K562 (cell line): ENCODE measurements at regions not wholly inside any gene's neighbourhood (a gene's known extent, or its start where the extent isn't known, plus 50 kb on each side); places are given as distances from the start of the nearest gene placed in this dataset.

ENCODE experiments used
- JUNB ChIP-seq: fragments of 450-650 bp; formaldehyde crosslinking; conservative IDR thresholded peaks from 2 replicates; pipeline ENCODE4 v1.4.0; 2020; ENCODE audit warnings: mild to moderate bottlenecking
- MIER1 ChIP-seq: fragments of 450-650 bp; IDR thresholded peaks from 2 replicates; pipeline ENCODE4 v1.6.1; 2016; ENCODE audit warnings: antibody characterized with exemption, mild to moderate bottlenecking, low read depth
- MYC ChIP-seq, 2 experiments: fragments of 250-450 bp in 1 of 2; sonication (Bioruptor Pico) in 1 of 2; IDR thresholded peaks; 2 replicates each; pipeline versions ENCODE4 v1.5.1 to v1.6.1; 2012 to 2021; ENCODE audit warnings: low read depth in 2 of 2, borderline replicate concordance in 1 of 2, improper control_type of control experiment in 1 of 2, low read length in 1 of 2, mild to moderate bottlenecking in 1 of 2, moderate library complexity in 1 of 2
- POLR2AphosphoS5 ChIP-seq: IDR thresholded peaks from 2 replicates; pipeline ENCODE4 v1.6.1; 2011; ENCODE audit warnings: mild to moderate bottlenecking, low read depth, low read length, moderate library complexity; ENCODE audit not compliant: control insufficient read depth, insufficient read depth
- SMARCB1 ChIP-seq: IDR thresholded peaks from 2 replicates; pipeline ENCODE4 v1.6.1; 2011; ENCODE audit warnings: improper control_type of control experiment, low read depth; ENCODE audit not compliant: insufficient read length
- ZBTB1 ChIP-seq: sonication (generic); formaldehyde crosslinking; IDR thresholded peaks from 2 replicates; pipeline ENCODE4 v1.8.1; 2023; ENCODE audit warnings: missing genetic modification reagents, low read depth, mild to moderate bottlenecking, borderline replicate concordance
- ZC3H11A ChIP-seq: IDR thresholded peaks from 2 replicates; pipeline ENCODE4 v1.6.1; 2012; ENCODE audit warnings: low read depth, low read length, improper control_type of control experiment
- ZNF512 ChIP-seq: IDR thresholded peaks from 2 replicates; pipeline ENCODE4 v1.6.1; 2016; ENCODE audit warnings: missing genetic modification characterization, missing compliant biosample characterization
- ZNF584 ChIP-seq: fragments of 200-800 bp; sonication (Bioruptor generic); IDR thresholded peaks from 2 replicates; pipeline ENCODE4 v1.6.1; 2016; ENCODE audit warnings: low read depth, mild to moderate bottlenecking, missing genetic modification characterization, missing compliant biosample characterization
- TF ChIP-seq, protein P1 (sequence below): fragments of 450-650 bp; IDR thresholded peaks from 2 replicates; pipeline ENCODE4 v1.6.1; 2017; ENCODE audit warnings: antibody characterized with exemption
- TF ChIP-seq, protein P2 (sequence below): fragments of 200-600 bp; sonication (generic); IDR thresholded peaks from one replicate; pipeline ENCODE4 v1.6.1; 2012; ENCODE audit warnings: mild to moderate bottlenecking, low read depth, low read length, inconsistent platforms

- TF ChIP-seq, protein P1, sequence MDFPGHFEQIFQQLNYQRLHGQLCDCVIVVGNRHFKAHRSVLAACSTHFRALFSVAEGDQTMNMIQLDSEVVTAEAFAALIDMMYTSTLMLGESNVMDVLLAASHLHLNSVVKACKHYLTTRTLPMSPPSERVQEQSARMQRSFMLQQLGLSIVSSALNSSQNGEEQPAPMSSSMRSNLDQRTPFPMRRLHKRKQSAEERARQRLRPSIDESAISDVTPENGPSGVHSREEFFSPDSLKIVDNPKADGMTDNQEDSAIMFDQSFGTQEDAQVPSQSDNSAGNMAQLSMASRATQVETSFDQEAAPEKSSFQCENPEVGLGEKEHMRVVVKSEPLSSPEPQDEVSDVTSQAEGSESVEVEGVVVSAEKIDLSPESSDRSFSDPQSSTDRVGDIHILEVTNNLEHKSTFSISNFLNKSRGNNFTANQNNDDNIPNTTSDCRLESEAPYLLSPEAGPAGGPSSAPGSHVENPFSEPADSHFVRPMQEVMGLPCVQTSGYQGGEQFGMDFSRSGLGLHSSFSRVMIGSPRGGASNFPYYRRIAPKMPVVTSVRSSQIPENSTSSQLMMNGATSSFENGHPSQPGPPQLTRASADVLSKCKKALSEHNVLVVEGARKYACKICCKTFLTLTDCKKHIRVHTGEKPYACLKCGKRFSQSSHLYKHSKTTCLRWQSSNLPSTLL, result no peak
- TF ChIP-seq SMARCB1, result no peak
- no peak for TF ChIP-seq ZBTB1 (CRISPR knock-in tag)
- no peak for TF ChIP-seq JUNB
- TF ChIP-seq MYC (IDR thresholded peaks at IDR 0.05; ENCODE audit: low read depth, low read length), result no peak
- no peak for TF ChIP-seq MYC (CRISPR knock-in tag; IDR thresholded peaks at IDR 0.05; ENCODE audit: borderline replicate concordance, low read depth)
- TF ChIP-seq ZC3H11A, result no peak
- no peak for TF ChIP-seq ZNF512 (tag)
- TF ChIP-seq POLR2AphosphoS5, result no peak
- TF ChIP-seq, protein P2, sequence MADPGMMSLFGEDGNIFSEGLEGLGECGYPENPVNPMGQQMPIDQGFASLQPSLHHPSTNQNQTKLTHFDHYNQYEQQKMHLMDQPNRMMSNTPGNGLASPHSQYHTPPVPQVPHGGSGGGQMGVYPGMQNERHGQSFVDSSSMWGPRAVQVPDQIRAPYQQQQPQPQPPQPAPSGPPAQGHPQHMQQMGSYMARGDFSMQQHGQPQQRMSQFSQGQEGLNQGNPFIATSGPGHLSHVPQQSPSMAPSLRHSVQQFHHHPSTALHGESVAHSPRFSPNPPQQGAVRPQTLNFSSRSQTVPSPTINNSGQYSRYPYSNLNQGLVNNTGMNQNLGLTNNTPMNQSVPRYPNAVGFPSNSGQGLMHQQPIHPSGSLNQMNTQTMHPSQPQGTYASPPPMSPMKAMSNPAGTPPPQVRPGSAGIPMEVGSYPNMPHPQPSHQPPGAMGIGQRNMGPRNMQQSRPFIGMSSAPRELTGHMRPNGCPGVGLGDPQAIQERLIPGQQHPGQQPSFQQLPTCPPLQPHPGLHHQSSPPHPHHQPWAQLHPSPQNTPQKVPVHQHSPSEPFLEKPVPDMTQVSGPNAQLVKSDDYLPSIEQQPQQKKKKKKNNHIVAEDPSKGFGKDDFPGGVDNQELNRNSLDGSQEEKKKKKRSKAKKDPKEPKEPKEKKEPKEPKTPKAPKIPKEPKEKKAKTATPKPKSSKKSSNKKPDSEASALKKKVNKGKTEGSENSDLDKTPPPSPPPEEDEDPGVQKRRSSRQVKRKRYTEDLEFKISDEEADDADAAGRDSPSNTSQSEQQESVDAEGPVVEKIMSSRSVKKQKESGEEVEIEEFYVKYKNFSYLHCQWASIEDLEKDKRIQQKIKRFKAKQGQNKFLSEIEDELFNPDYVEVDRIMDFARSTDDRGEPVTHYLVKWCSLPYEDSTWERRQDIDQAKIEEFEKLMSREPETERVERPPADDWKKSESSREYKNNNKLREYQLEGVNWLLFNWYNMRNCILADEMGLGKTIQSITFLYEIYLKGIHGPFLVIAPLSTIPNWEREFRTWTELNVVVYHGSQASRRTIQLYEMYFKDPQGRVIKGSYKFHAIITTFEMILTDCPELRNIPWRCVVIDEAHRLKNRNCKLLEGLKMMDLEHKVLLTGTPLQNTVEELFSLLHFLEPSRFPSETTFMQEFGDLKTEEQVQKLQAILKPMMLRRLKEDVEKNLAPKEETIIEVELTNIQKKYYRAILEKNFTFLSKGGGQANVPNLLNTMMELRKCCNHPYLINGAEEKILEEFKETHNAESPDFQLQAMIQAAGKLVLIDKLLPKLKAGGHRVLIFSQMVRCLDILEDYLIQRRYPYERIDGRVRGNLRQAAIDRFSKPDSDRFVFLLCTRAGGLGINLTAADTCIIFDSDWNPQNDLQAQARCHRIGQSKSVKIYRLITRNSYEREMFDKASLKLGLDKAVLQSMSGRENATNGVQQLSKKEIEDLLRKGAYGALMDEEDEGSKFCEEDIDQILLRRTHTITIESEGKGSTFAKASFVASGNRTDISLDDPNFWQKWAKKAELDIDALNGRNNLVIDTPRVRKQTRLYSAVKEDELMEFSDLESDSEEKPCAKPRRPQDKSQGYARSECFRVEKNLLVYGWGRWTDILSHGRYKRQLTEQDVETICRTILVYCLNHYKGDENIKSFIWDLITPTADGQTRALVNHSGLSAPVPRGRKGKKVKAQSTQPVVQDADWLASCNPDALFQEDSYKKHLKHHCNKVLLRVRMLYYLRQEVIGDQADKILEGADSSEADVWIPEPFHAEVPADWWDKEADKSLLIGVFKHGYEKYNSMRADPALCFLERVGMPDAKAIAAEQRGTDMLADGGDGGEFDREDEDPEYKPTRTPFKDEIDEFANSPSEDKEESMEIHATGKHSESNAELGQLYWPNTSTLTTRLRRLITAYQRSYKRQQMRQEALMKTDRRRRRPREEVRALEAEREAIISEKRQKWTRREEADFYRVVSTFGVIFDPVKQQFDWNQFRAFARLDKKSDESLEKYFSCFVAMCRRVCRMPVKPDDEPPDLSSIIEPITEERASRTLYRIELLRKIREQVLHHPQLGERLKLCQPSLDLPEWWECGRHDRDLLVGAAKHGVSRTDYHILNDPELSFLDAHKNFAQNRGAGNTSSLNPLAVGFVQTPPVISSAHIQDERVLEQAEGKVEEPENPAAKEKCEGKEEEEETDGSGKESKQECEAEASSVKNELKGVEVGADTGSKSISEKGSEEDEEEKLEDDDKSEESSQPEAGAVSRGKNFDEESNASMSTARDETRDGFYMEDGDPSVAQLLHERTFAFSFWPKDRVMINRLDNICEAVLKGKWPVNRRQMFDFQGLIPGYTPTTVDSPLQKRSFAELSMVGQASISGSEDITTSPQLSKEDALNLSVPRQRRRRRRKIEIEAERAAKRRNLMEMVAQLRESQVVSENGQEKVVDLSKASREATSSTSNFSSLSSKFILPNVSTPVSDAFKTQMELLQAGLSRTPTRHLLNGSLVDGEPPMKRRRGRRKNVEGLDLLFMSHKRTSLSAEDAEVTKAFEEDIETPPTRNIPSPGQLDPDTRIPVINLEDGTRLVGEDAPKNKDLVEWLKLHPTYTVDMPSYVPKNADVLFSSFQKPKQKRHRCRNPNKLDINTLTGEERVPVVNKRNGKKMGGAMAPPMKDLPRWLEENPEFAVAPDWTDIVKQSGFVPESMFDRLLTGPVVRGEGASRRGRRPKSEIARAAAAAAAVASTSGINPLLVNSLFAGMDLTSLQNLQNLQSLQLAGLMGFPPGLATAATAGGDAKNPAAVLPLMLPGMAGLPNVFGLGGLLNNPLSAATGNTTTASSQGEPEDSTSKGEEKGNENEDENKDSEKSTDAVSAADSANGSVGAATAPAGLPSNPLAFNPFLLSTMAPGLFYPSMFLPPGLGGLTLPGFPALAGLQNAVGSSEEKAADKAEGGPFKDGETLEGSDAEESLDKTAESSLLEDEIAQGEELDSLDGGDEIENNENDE, result no peak
- no peak for TF ChIP-seq ZNF584 (CRISPR knock-in tag)
- TF ChIP-seq MIER1, result no peak
These were observed 2651.6 kb downstream of the ARAP2 start (continued) for GRCh38 chr4:33592701-33593100.
